Epithelial cell of prostate (primary cell): ENCODE measurements at regions not wholly inside any gene's neighbourhood (a gene's known extent, or its start where the extent isn't known, plus 50 kb on each side); places are given as distances from the start of the nearest gene placed in this dataset.

Source experiments
- DNase-seq: peaks from one replicate; pipeline ENCODE4 v3.0.0-alpha.2; 2011; ENCODE audit warnings: low read depth, low spot score
- H3K27ac ChIP-seq: fragments of 450-650 bp; 2 replicates; pipeline ENCODE4 v1.5.1; 2017; ENCODE audit warnings: mild to moderate bottlenecking

DNA sequence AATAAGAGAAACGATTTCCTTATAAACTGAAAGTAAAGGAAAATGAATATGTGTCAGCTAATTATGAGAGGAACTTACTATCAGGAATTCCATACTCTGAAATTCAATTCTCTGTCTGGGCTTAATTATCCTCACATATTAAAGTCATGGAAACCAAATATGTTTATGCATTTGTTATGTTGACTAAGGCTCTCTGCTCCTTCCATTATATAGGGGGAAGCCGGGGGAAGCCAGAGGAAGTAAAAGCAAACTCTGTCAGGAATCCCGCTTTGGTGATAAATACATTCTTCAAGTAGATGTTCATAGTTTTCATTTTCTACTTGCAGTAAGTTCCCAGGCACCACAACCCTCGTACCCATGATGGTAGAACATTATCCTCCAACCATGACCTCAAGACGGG lies 142.8 kb upstream of the VCX2 start:
- no peak for DNase-seq
- no peak overlapping the region for H3K27ac ChIP-seq

GRCh38 chrX:8314881-8315280 lies 143.8 kb upstream of the VCX2 start:
- no peak for DNase-seq
- no peak overlapping the region for H3K27ac ChIP-seq

GRCh38 chrX:8319359-8319758 lies 145.3 kb upstream of the VCX3B start:
- no peak for DNase-seq
- H3K27ac ChIP-seq, result no peak overlapping the region

DNA sequence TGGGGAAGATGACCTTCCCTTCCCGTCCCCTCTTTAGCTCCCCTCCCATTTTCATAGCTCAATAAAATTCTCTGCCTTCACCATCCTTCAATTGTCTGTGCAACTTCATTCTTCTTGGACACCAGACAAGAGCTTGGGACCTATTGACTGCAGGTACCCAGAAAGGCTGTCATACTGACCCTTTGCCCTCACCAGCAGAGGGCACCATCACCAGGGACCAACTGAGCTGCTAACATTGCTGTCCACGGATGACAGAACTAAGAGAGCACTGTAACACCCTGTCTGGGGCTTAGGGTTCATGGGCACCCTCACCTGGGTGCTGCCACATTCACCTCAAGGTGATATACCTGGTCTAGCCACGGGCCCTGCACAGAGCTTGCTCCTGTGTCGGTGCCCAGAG lies 141.3 kb upstream of the VCX3B start:
- no peak overlapping the region for H3K27ac ChIP-seq
- no peak for DNase-seq

GRCh38 chrX:8341814-8342590 lies 122.6 kb upstream of the VCX3B start:
- DNase-seq, result peak; percentile 16
- H3K27ac ChIP-seq, result peak overlapping the region; percentile 13

- H3K27ac ChIP-seq, result peak overlapping the region; percentile 62
- peak; percentile 18 for DNase-seq
Measured at GRCh38 chrX:8345473-8345872, 119.2 kb upstream of the VCX3B start.

DNA sequence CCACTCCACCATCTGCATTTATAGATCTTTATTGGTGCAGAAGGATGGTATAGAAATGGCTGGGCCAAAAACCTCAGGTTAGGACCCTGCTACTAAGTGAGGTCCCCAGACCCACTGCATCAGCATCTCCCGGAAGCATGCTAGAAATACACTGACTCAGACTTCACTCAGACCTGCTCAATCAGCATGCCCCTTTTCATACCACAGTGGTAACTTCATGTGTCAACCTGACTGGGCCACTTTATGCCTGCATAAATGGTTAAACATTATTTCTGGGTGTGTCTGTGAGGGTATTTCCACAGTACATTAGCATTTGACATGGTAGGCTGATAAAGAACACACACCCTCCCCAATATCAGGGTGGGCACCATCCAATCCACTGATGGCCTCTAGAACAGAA lies 118.6 kb upstream of the VCX3B start:
- H3K27ac ChIP-seq, result peak overlapping the region; percentile 62
- no peak for DNase-seq

DNA sequence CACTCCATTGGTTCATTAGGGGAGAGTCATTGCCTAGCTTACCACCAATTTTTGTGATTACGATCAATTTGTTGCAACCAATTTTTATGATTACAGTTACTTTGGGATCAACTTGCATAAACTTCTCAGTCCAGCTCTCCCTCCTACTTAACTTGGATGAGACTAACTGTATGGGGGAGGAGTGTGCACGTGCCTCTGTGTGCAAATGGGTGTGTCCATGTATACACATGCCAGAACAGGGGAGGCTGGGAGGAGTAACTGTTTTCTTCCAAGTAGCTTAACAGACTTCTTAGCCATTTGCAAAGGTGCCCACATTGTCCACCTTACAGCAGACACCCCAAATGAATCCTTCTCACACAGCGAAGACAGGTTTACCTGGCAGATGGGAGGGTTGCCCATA lies 117.7 kb upstream of the VCX3B start:
- DNase-seq, result no peak
- H3K27ac ChIP-seq, result no peak overlapping the region

DNA sequence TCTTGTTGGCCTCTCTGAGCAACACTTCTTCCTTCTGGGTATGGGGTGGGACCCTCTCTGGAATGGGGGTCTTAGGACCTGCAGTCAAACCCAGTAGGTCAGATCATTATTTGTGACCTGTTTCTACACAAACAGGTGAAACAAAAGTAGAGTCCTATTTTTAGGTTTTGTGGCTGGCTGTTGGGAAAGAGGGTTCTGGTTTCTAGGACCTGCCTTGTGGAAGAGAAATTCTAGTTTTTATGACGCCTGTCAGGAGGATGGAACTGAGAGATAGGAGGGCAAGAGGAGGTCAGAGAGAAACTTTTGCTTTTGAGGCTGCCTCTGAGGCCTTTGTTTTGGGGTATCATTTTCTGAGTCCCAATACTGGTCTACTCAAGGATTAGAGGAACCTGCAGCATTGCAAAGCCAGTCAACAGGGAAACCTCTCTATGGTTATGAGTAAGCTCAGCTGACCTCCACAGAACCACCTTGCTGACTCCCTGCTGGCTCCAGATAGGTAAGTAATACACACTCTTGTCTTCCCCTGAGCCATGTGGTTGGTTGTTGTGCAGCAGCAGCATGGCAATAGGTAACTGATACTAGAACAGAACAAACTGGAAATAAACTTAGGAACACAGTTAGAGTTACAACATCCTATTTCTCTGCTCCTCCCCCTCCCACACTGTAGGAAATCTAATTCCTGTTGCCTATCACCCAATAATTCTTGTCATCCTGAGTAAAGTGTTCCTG lies 114.7 kb upstream of the VCX3B start:
- no peak overlapping the region for H3K27ac ChIP-seq
- no peak for DNase-seq

- H3K27ac ChIP-seq, result no peak overlapping the region
- no peak for DNase-seq
Measured at GRCh38 chrX:8358302-8358701, 106.3 kb upstream of the VCX3B start.

DNA sequence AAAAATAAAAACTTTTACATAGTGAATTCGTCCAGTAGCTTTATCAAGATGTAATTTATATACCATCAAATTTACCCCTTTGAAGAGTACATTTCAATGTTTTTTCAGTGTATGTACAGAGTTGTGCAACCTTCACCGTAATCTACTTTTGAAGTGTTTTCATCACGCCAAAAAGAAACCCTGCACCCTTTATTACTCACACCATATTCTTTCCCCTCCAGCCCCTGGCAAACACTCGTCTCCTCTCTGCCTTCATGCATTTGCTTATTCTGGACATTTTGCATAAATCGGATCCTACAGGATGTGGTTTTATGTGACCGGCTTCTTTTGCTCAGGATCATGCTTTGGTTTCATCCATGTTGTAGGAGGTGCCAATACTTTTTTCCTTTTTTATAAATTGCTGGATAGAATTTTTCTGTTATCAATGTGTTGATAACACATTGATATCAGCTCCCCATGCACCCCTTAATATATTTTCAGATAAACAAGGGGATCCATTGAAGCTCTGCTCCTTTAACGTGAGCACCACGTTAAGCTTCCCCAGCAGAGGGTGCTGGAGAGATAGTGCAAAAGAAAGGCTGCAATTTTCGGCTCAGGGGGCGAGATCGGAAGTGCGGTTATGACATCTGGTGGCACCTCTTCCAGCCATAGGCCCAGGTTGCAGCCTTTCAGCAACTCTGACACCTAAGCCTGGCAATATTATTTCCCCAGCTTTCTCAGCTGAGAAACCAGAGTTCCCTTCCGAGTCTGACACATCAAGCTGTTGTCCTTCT lies 100.1 kb upstream of the VCX3B start:
- DNase-seq, result no peak

DNA sequence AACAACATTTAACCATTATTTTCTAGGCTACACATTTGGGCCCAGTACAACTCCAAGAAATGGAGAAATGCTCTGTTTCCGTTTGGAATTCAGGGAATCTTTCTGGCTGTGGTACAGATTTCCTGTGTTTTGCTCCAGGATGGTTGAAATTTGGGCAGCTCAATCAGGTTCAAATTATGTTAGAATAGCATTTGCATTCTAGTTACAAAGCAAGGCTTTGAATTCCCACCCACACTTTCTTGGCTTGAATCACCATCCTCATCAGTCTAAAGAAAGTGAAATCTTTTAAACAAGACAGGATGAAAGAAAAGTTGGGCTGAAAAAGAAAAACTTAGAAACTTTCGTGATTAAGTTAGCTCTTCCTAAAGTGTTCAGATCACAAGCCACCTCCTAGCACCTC lies 98.1 kb upstream of the VCX3B start:
- no peak for DNase-seq
- no peak overlapping the region for H3K27ac ChIP-seq

More for the DNA sequence above, 100.1 kb upstream of the VCX3B start:
- H3K27ac ChIP-seq, result no peak overlapping the region

DNA sequence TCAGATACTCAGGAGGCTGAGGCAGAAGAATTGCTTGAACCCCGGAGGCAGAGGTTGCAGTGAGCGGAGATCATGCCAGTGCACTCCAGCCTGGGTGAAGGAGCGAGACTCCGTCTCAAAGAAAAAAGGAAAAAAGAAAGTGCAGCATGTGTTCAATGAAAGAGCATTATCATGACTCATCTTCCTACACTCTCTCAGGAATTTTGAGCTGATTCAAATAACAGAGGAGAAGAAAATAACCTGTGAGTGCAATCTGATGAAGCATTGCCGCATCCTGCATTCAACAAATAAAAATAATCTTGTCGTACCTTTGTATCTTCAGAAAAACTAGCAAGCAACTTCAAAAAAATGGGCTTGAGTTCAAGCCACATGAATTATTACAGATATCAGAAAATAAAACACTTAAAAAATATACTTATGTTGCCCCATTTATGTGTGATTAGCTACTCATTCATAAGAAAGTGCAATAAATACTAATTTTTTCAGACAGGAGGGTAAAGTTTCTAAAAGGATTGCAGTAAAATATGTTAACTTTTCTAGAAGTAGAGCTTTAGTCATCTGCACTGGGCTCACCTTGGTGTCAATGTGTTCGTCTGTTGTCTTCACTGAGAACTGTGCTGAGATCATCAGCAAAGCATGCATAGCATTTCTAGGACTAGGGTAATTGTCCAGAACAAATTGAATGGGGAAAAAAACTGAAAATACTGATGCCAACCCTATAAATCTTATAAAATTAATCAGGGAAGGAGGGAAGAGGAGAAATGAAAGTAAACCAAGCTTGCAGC lies 90.4 kb upstream of the VCX3B start:
- H3K27ac ChIP-seq, result peak overlapping the region; percentile 11
- DNase-seq, result no peak

GRCh38 chrX:8377041-8377440 lies 87.6 kb upstream of the VCX3B start:
- no peak overlapping the region for H3K27ac ChIP-seq
- no peak for DNase-seq

DNA sequence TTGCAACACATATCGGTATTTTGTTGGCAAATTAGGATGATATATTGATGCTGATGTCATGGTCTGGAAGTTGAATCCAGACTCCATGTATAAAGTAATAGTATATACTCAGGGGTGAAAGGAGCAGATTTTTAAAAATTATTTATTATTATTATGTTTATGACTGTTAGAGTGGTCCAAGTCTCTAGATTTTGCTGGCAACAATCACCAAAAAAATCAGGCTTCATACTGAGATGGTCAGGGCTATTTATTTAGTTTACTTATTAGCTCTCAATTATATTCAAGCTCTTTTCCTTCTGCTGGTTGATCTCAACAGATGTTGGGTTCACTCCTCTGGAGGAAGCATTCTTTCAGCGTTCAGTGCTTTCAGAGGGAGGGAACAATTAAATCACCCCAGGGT lies 73.9 kb upstream of the VCX3B start:
- H3K27ac ChIP-seq, result no peak overlapping the region
- DNase-seq, result no peak

DNA sequence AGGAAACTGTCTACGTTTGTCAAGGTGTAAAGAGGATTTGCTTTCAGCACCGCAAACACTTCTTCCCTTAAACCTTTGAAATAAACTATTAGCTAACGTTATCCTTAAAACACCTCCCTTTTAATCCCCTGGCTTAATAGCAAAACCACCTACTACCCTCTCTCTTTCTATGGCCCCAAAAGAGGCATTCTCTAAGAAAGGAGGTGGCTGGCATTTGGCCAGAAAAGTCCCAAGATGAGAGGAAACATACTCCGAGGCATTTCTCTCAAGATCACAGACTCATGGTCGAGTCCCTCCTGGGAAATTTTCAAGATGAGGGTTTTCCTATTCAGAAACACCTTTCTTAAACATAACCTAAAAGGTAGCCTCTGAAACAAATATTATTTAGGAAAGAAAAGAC lies 60.6 kb upstream of the VCX3B start:
- no peak for DNase-seq
- H3K27ac ChIP-seq, result no peak overlapping the region

DNA sequence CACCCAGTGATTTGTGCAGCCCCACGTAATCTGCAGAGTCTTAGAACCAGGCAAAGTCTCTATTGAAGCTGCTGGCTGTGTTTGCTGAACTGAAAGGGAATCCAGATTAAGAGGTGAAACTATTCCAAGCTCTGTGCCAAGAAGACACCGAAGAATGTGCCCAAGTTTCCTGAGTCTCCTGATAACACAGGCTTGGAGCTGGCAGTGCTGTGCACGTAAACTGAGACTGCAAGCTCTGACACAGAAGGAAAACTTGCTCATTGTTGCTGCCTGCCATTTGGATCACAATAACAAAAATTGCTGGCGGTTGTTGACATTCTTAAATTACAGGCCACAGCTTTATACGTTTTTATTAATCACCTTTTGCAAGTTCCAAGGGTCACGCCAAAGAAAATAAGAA lies 60.2 kb upstream of the VCX3B start:
- DNase-seq, result no peak
- no peak overlapping the region for H3K27ac ChIP-seq

- H3K27ac ChIP-seq, result no peak overlapping the region
- no peak for DNase-seq
Measured at GRCh38 chrX:8404926-8405325, 59.7 kb upstream of the VCX3B start.

DNA sequence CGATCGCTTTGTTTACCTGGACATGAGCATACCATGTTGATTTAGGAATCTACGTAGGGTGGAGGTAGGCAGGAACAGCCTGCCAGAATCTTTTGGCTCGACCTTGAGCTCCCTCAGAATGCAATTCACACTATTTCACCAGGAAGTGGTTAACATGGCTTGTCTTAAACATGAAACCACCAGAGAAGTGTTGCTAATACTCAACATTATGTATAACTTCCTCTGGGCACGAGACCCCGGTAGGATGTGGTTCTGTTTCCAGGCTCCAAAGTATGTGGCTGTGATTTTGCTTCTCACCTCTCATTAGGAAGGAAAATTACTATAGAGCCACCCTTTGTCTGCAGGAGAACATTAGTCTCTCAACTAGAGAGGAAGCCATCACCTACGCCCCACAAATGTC lies 59.0 kb upstream of the VCX3B start:
- no peak for DNase-seq
- H3K27ac ChIP-seq, result no peak overlapping the region

DNA sequence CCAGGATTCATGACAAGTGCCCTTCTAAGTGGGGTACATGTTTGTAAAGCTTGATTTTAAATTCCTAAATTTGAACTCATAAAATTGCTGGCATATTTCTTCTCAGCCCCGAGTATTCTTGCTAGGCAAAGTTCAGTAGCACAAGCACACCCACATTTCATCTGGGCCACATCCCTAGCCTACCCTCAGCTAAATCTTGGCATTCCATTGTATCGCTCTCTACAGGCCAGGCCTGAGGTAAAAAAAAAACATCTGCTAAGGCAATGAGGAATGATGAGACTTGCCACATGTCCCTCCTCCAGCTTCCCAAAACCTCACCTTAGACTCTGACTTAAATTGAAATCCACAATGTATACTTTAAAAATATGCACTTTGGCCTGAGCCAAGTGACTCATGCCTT lies 51.4 kb upstream of the VCX3B start:
- no peak overlapping the region for H3K27ac ChIP-seq
- no peak for DNase-seq
